ENCODE measurements at regions not wholly inside any gene's neighbourhood (a gene's known extent, or its start where the extent isn't known, plus 50 kb on each side); places are given as distances from the start of the nearest gene placed in this dataset.
A peak's percentile ranks its signal among the peaks of the same experiment; 100 is the strongest.

DNA sequence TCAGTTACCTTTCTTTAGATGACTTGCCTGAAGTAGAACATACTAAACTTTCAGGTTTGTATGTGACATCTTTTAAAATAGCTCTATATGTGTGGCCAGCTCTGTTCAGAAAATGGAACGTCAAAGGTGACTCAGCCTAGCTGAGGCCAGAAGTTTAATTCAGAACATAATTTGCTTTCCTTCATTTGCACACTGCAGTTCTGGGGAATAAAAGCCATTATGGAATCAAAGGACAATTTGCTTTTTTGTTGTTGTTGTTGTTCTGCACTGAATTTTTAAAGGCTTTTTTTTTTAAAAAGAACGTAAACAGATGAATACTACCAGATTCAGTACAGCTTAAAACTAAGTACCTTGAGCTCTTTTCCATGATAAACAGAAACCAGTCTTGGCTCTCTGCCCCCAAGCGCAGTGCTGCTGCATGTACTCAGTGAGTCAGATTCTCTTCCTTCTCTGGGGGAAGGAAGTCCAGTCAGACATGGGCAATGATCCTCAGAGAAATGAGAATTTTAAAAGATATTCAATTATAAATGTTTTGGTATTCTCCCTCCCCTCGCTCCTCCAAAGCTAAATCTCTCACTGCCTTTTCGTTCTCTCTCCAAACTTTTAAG lies 644.2 kb downstream of the NOVA1 start:
- H4K20me1 ChIP-seq (ENCODE audit: insufficient read depth) = no peaks in the 10 kb centered on the region
- TF ChIP-seq, protein P1, sequence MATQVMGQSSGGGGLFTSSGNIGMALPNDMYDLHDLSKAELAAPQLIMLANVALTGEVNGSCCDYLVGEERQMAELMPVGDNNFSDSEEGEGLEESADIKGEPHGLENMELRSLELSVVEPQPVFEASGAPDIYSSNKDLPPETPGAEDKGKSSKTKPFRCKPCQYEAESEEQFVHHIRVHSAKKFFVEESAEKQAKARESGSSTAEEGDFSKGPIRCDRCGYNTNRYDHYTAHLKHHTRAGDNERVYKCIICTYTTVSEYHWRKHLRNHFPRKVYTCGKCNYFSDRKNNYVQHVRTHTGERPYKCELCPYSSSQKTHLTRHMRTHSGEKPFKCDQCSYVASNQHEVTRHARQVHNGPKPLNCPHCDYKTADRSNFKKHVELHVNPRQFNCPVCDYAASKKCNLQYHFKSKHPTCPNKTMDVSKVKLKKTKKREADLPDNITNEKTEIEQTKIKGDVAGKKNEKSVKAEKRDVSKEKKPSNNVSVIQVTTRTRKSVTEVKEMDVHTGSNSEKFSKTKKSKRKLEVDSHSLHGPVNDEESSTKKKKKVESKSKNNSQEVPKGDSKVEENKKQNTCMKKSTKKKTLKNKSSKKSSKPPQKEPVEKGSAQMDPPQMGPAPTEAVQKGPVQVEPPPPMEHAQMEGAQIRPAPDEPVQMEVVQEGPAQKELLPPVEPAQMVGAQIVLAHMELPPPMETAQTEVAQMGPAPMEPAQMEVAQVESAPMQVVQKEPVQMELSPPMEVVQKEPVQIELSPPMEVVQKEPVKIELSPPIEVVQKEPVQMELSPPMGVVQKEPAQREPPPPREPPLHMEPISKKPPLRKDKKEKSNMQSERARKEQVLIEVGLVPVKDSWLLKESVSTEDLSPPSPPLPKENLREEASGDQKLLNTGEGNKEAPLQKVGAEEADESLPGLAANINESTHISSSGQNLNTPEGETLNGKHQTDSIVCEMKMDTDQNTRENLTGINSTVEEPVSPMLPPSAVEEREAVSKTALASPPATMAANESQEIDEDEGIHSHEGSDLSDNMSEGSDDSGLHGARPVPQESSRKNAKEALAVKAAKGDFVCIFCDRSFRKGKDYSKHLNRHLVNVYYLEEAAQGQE (IDR thresholded peaks at IDR 0.05; ENCODE audit: borderline replicate concordance) = no peak
- TF ChIP-seq EZH2 (IDR thresholded peaks at IDR 0.05; ENCODE audit: borderline replicate concordance, insufficient read depth, low read length, poor library complexity, severe bottlenecking) = no peak
- no peak for TF ChIP-seq TAF1 (IDR thresholded peaks at IDR 0.05; ENCODE audit: low read depth)
- TF ChIP-seq SMC3 (conservative IDR thresholded peaks at IDR 0.05; ENCODE audit: poor library complexity) = no peak
- TF ChIP-seq MXI1 (conservative IDR thresholded peaks at IDR 0.05; ENCODE audit: poor library complexity, severe bottlenecking) = no peak
- TF ChIP-seq, protein P2, sequence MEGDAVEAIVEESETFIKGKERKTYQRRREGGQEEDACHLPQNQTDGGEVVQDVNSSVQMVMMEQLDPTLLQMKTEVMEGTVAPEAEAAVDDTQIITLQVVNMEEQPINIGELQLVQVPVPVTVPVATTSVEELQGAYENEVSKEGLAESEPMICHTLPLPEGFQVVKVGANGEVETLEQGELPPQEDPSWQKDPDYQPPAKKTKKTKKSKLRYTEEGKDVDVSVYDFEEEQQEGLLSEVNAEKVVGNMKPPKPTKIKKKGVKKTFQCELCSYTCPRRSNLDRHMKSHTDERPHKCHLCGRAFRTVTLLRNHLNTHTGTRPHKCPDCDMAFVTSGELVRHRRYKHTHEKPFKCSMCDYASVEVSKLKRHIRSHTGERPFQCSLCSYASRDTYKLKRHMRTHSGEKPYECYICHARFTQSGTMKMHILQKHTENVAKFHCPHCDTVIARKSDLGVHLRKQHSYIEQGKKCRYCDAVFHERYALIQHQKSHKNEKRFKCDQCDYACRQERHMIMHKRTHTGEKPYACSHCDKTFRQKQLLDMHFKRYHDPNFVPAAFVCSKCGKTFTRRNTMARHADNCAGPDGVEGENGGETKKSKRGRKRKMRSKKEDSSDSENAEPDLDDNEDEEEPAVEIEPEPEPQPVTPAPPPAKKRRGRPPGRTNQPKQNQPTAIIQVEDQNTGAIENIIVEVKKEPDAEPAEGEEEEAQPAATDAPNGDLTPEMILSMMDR (IDR thresholded peaks at IDR 0.05; ENCODE audit: poor library complexity, severe bottlenecking) = no peak
- TF ChIP-seq EP300 (conservative IDR thresholded peaks at IDR 0.05; ENCODE audit: poor library complexity, severe bottlenecking) = no peak
- no peak for TF ChIP-seq POLR2AphosphoS5 (IDR thresholded peaks at IDR 0.05)
- no peak for TF ChIP-seq RAD21 (conservative IDR thresholded peaks at IDR 0.05)
- no peak overlapping the region for H3K9ac ChIP-seq (ENCODE audit: low read length)
- no peaks in the 10 kb centered on the region for H3K27me3 ChIP-seq (ENCODE audit: insufficient read depth, low read depth, low read length)
- no peaks in the 10 kb centered on the region for H3K79me2 ChIP-seq (replicated peaks; ENCODE audit: insufficient read depth, low read length)
- no peaks in the 10 kb centered on the region for H3F3A ChIP-seq (ENCODE audit: insufficient read depth, low read length, poor library complexity, severe bottlenecking)
- no peaks in the 10 kb centered on the region for H3K9me2 ChIP-seq (ENCODE audit: insufficient read depth, low read length)
- no peak overlapping the region for H3K4me2 ChIP-seq (ENCODE audit: low read length)
- H3K4me3 ChIP-seq (ENCODE audit: low read length) = no peak overlapping the region
- no peak overlapping the region for H3K27ac ChIP-seq (ENCODE audit: low read length)
- no peaks in the 10 kb centered on the region for H3K9me3 ChIP-seq (ENCODE audit: low read length)
- H3K36me3 ChIP-seq (ENCODE audit: insufficient read depth, low read length) = no peaks in the 10 kb centered on the region
- no peak overlapping the region for H2AFZ ChIP-seq (ENCODE audit: low read depth, low read length)

DNA sequence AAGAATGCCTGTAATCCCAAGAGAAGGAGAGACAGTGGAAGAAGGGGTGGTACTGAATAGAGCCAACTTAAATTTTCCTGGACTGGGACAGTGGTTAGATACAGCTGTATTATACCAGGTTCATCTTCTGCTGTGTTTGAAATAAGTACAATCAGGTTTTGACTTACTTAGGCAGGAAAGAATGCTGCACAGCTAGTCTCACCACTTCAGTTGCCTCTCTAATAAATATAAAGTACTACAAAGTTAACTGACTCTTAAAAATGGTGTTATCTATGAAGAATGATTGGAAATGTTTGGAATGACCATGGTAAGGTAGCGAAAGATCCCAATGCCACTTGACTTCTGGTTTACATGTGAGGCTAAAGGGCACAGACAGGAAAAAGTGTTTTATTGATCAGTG lies 652.1 kb downstream of the NOVA1 start:
- Histone ChIP-seq H3K27me3 (ENCODE audit: insufficient read depth, low read depth, low read length) (no peaks in the 10 kb centered on the region), H3K36me3 (ENCODE audit: insufficient read depth, low read length) (no peaks in the 10 kb centered on the region), H4K20me1 (ENCODE audit: insufficient read depth) (no peaks in the 10 kb centered on the region), H3K4me3 (ENCODE audit: low read length) (no peak overlapping the region), H3K9me2 (ENCODE audit: insufficient read depth, low read length) (peaks cover 4% of the 10 kb centered on the region), H3K9ac (ENCODE audit: low read length) (peak overlapping the region; percentile 21), H3K4me2 (ENCODE audit: low read length) (no peak overlapping the region), H3K79me2 (replicated peaks; ENCODE audit: insufficient read depth, low read length) (no peaks in the 10 kb centered on the region), H2AFZ (ENCODE audit: low read depth, low read length) (no peak overlapping the region), H3K27ac (ENCODE audit: low read length) (peak overlapping the region; percentile 96), H3K9me3 (ENCODE audit: low read length) (no peaks in the 10 kb centered on the region), H3F3A (ENCODE audit: insufficient read depth, low read length, poor library complexity, severe bottlenecking) (peaks cover 17% of the 10 kb centered on the region)
- no peak for TF ChIP-seq POLR2AphosphoS5 (IDR thresholded peaks at IDR 0.05)
- TF ChIP-seq, protein P1 (IDR thresholded peaks at IDR 0.05; ENCODE audit: borderline replicate concordance) = no peak
- TF ChIP-seq TAF1 (IDR thresholded peaks at IDR 0.05; ENCODE audit: low read depth) = no peak
- TF ChIP-seq EZH2 (IDR thresholded peaks at IDR 0.05; ENCODE audit: borderline replicate concordance, insufficient read depth, low read length, poor library complexity, severe bottlenecking) = no peak
- no peak for TF ChIP-seq EP300 (conservative IDR thresholded peaks at IDR 0.05; ENCODE audit: poor library complexity, severe bottlenecking)

Measured in neural cell (in vitro differentiated cells).